ENCODE measurements at regions not wholly inside any gene's neighbourhood (a gene's known extent, or its start where the extent isn't known, plus 50 kb on each side); places are given as distances from the start of the nearest gene placed in this dataset.

- TF ChIP-seq POLR2A (IDR thresholded peaks at IDR 0.05) (no peak), POLR2AphosphoS5 (IDR thresholded peaks at IDR 0.05) (no peak)
- TF ChIP-seq, protein P1, sequence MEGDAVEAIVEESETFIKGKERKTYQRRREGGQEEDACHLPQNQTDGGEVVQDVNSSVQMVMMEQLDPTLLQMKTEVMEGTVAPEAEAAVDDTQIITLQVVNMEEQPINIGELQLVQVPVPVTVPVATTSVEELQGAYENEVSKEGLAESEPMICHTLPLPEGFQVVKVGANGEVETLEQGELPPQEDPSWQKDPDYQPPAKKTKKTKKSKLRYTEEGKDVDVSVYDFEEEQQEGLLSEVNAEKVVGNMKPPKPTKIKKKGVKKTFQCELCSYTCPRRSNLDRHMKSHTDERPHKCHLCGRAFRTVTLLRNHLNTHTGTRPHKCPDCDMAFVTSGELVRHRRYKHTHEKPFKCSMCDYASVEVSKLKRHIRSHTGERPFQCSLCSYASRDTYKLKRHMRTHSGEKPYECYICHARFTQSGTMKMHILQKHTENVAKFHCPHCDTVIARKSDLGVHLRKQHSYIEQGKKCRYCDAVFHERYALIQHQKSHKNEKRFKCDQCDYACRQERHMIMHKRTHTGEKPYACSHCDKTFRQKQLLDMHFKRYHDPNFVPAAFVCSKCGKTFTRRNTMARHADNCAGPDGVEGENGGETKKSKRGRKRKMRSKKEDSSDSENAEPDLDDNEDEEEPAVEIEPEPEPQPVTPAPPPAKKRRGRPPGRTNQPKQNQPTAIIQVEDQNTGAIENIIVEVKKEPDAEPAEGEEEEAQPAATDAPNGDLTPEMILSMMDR (IDR thresholded peaks at IDR 0.05), result no peak
Observed at GRCh38 chr5:104431002-104431620, 868.5 kb upstream of the NUDT12 start.
